ENCODE measurements at regions not wholly inside any gene's neighbourhood (a gene's known extent, or its start where the extent isn't known, plus 50 kb on each side); places are given as distances from the start of the nearest gene placed in this dataset.

GRCh38 chr12:58283553-58283952, 342.2 kb downstream of the ATP23 start:
- intact Hi-C loops (cut with DNase I, micrococcal nuclease): no loop called here
- peaks cover 13% of the 10 kb centered on the region for H3K9me3 Mint-ChIP-seq
- peaks cover 14% of the 10 kb centered on the region for H3K27me3 Mint-ChIP-seq
- H3K4me1 Mint-ChIP-seq (ENCODE audit: low read depth): no peaks in the 10 kb centered on the region
- H3K36me3 ChIP-seq (ENCODE audit: insufficient read depth, low read length): no peaks in the 10 kb centered on the region
- peaks cover 0 to 5% of the 10 kb centered on the region in 2 experiments for H3K9me3 ChIP-seq (ENCODE audit: control insufficient read depth in 1 of 2, insufficient read depth in 1 of 2, low read length in 2 of 2)
- no peaks in the 10 kb centered on the region for H3K36me3 Mint-ChIP-seq (ENCODE audit: low read depth)
- no peak overlapping the region for H3K4me3 ChIP-seq (ENCODE audit: low read length)
- no peak for ATAC-seq (ENCODE audit: poor library complexity)
- no peaks in the 10 kb centered on the region for H3K27me3 ChIP-seq (ENCODE audit: control insufficient read depth in 1 of 2, insufficient read depth in 2 of 2, low read length in 2 of 2)
- no peak overlapping the region for H3K27ac ChIP-seq (ENCODE audit: low read depth in 1 of 2, low read length in 2 of 2)
- no peak overlapping the region for H3K27ac Mint-ChIP-seq
- no peak for DNase-seq
- no peaks in the 10 kb centered on the region for H3K4me1 ChIP-seq (ENCODE audit: insufficient read depth, low read length)
- no peak overlapping the region for H3K4me3 Mint-ChIP-seq
- TF ChIP-seq CTCF (IDR thresholded peaks at IDR 0.05): no peak
- CTCF ChIA-PET: no interaction called here
- POLR2A ChIA-PET: no interaction called here

GRCh38 chr12:58285551-58285950, 344.2 kb downstream of the ATP23 start:
- intact Hi-C loops (cut with DNase I, micrococcal nuclease): no loop called here
- Mint-ChIP-seq H3K4me3 (no peak overlapping the region), H3K27ac (no peak overlapping the region), H3K36me3 (ENCODE audit: low read depth) (no peaks in the 10 kb centered on the region), H3K9me3 (peaks cover 12% of the 10 kb centered on the region), H3K4me1 (ENCODE audit: low read depth) (no peaks in the 10 kb centered on the region), H3K27me3 (peaks cover 14% of the 10 kb centered on the region)
- Histone ChIP-seq H3K27me3 (ENCODE audit: control insufficient read depth in 1 of 2, insufficient read depth in 2 of 2, low read length in 2 of 2) (no peaks in the 10 kb centered on the region), H3K4me3 (ENCODE audit: low read length) (no peak overlapping the region), H3K27ac (ENCODE audit: low read depth in 1 of 2, low read length in 2 of 2) (no peak overlapping the region), H3K36me3 (ENCODE audit: insufficient read depth, low read length) (no peaks in the 10 kb centered on the region), H3K9me3 (ENCODE audit: control insufficient read depth in 1 of 2, insufficient read depth in 1 of 2, low read length in 2 of 2) (peaks cover 0 to 7% of the 10 kb centered on the region in 2 experiments), H3K4me1 (ENCODE audit: insufficient read depth, low read length) (no peaks in the 10 kb centered on the region)
- ChIA-PET CTCF (no interaction called here), POLR2A (no interaction called here)
- no peak for DNase-seq
- ATAC-seq (ENCODE audit: poor library complexity): no peak
- TF ChIP-seq CTCF (IDR thresholded peaks at IDR 0.05): no peak

GRCh38 chr12:58286353-58286752, 345.0 kb downstream of the ATP23 start:
- Histone ChIP-seq H3K4me3 (ENCODE audit: low read length) (no peak overlapping the region), H3K9me3 (ENCODE audit: control insufficient read depth in 1 of 2, insufficient read depth in 1 of 2, low read length in 2 of 2) (peaks cover 0 to 7% of the 10 kb centered on the region in 2 experiments), H3K27me3 (ENCODE audit: control insufficient read depth in 1 of 2, insufficient read depth in 2 of 2, low read length in 2 of 2) (no peaks in the 10 kb centered on the region), H3K27ac (ENCODE audit: low read depth in 1 of 2, low read length in 2 of 2) (no peak overlapping the region), H3K4me1 (ENCODE audit: insufficient read depth, low read length) (no peaks in the 10 kb centered on the region), H3K36me3 (ENCODE audit: insufficient read depth, low read length) (no peaks in the 10 kb centered on the region)
- intact Hi-C loops (cut with DNase I, micrococcal nuclease): no loop called here
- ATAC-seq (ENCODE audit: poor library complexity) (no peak), DNase-seq (no peak)
- CTCF ChIA-PET: no interaction called here
- POLR2A ChIA-PET: no interaction called here
- Mint-ChIP-seq H3K4me1 (ENCODE audit: low read depth) (no peaks in the 10 kb centered on the region), H3K27ac (no peak overlapping the region), H3K27me3 (peaks cover 14% of the 10 kb centered on the region), H3K36me3 (ENCODE audit: low read depth) (no peaks in the 10 kb centered on the region), H3K9me3 (peaks cover 10% of the 10 kb centered on the region), H3K4me3 (no peak overlapping the region)
- TF ChIP-seq CTCF (IDR thresholded peaks at IDR 0.05): no peak
